Endothelial cell of umbilical vein (primary cell): ENCODE measurements at regions not wholly inside any gene's neighbourhood (a gene's known extent, or its start where the extent isn't known, plus 50 kb on each side); places are given as distances from the start of the nearest gene placed in this dataset.

Source experiments
- EZH2 ChIP-seq: IDR thresholded peaks from 2 replicates; pipeline ENCODE4 v1.6.1; 2012; ENCODE audit warnings: borderline replicate concordance, low read depth, mild to moderate bottlenecking, moderate library complexity, low read length, inconsistent platforms; ENCODE audit not compliant: severe bottlenecking
- FOS ChIP-seq: IDR thresholded peaks from 2 replicates; pipeline ENCODE4 v1.6.1; 2011; ENCODE audit warnings: mild to moderate bottlenecking, low read length, moderate library complexity, borderline replicate concordance; ENCODE audit not compliant: insufficient read depth
- GATA2 ChIP-seq: IDR thresholded peaks from 2 replicates; pipeline ENCODE4 v1.7.0; 2011; ENCODE audit warnings: low read depth, mild to moderate bottlenecking, moderate library complexity, mixed read lengths, low read length; ENCODE audit not compliant: insufficient read length, insufficient read depth
- JUN ChIP-seq: IDR thresholded peaks from 2 replicates; pipeline ENCODE4 v1.6.1; 2011; ENCODE audit warnings: borderline replicate concordance, low read depth; ENCODE audit not compliant: insufficient read length, insufficient read depth
- MAX ChIP-seq: IDR thresholded peaks from 2 replicates; pipeline ENCODE4 v1.6.1; 2011; ENCODE audit not compliant: insufficient read depth, insufficient read length
- MYC ChIP-seq: IDR thresholded peaks from one replicate; pipeline ENCODE4 v1.6.1; 2011; ENCODE audit warnings: mild to moderate bottlenecking, low read depth, low read length
- POLR2A ChIP-seq: IDR thresholded peaks from 2 replicates; pipeline ENCODE4 v1.6.1; 2012; ENCODE audit warnings: low read depth, mild to moderate bottlenecking, control low read depth, low read length
- POLR2AphosphoS5 ChIP-seq: IDR thresholded peaks from 2 replicates; pipeline ENCODE4 v1.6.1; 2012; ENCODE audit warnings: low read depth, mild to moderate bottlenecking, control low read depth, low read length, moderate library complexity; ENCODE audit not compliant: insufficient read depth
- TF ChIP-seq, protein P1 (sequence below), 2 donors: IDR thresholded peaks; 1 replicate in 1 of 2; 2 replicates in 1 of 2; pipeline ENCODE4 v1.5.1; 2011; ENCODE audit warnings: low read length in 2 of 2, mild to moderate bottlenecking in 2 of 2, moderate library complexity in 2 of 2, control low read depth in 1 of 2, inconsistent platforms in 1 of 2, low read depth in 1 of 2; ENCODE audit not compliant: insufficient read depth in 1 of 2; ENCODE audit errors: extremely low read depth in 1 of 2

- TF ChIP-seq POLR2A (no peak), MYC (no peak), MAX (no peak), POLR2AphosphoS5 (no peak), JUN (no peak), EZH2 (no peak), GATA2 (no peak), FOS (no peak)
- TF ChIP-seq, protein P1, sequence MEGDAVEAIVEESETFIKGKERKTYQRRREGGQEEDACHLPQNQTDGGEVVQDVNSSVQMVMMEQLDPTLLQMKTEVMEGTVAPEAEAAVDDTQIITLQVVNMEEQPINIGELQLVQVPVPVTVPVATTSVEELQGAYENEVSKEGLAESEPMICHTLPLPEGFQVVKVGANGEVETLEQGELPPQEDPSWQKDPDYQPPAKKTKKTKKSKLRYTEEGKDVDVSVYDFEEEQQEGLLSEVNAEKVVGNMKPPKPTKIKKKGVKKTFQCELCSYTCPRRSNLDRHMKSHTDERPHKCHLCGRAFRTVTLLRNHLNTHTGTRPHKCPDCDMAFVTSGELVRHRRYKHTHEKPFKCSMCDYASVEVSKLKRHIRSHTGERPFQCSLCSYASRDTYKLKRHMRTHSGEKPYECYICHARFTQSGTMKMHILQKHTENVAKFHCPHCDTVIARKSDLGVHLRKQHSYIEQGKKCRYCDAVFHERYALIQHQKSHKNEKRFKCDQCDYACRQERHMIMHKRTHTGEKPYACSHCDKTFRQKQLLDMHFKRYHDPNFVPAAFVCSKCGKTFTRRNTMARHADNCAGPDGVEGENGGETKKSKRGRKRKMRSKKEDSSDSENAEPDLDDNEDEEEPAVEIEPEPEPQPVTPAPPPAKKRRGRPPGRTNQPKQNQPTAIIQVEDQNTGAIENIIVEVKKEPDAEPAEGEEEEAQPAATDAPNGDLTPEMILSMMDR (IDR thresholded peaks at IDR 0.05; ENCODE audit: extremely low read depth in 1 of 2, insufficient read depth in 1 of 2, low read depth in 1 of 2, low read length in 2 of 2) = no peak
Observed at GRCh38 chr15:87243474-87243873, 1013.1 kb downstream of the NTRK3 start.
